ENCODE measurements at regions not wholly inside any gene's neighbourhood (a gene's known extent, or its start where the extent isn't known, plus 50 kb on each side); places are given as distances from the start of the nearest gene placed in this dataset.

DNA sequence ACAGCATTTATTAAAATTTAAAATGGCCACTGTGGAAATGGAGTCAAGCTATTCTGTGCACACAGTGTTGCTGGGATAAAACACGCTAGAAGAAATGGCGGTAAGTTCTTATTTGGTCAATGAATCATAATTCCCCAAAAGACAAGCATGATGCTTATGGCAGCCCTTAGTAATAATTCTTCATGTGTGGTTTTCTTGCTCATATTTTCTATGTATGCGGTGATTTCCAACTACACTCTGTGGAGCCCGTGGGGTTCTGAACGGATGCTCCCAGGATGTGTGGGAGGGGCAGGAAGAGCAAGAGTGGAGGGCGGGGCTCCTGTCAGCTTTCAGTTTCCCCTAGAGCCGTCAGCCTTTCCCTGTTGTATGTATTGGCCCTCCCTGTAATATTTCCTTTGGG is 91.7 kb upstream of the RMDN2 start:
- DNase-seq (ENCODE audit: low spot score) = no peak
- Mint-ChIP-seq H3K4me1 (ENCODE audit: low read depth in 2 of 2) (peaks cover 9 to 22% of the 10 kb centered on the region in 2 donors), H3K27ac (peak overlapping the region in 1 of 2 donors; percentile 66), H3K9me3 (no peaks in the 10 kb centered on the region), H3K4me3 (peak overlapping the region; percentile 72), H3K36me3 (no peaks in the 10 kb centered on the region), H3K27me3 (peaks cover 0 to 3% of the 10 kb centered on the region in 2 donors)
- ATAC-seq = peak in 1 of 2 donors; percentile 87

DNA sequence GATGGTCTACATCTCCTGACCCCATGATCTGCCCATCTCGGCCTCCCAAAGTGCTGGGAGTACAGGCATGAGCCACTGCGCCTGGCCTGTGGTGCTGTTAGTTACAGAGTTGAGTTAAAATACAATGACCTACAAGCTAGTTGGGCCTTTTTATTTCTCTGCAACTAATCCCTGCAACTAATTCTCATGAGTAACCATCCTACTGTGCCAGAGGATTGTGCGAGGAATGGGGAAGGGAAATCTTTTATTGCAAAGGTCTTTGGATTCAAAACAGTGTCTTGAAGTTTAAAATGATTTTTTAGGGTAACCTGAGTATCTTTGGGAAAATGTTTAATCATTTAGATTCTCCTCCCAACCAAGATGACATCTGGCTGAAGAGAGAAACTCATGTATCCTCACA is 88.8 kb upstream of the RMDN2 start:
- peaks cover 5 to 22% of the 10 kb centered on the region in 2 donors for H3K4me1 Mint-ChIP-seq (ENCODE audit: low read depth in 2 of 2)
- no peak for DNase-seq (ENCODE audit: low spot score)
- no peak overlapping the region for H3K4me3 Mint-ChIP-seq
- no peak overlapping the region for H3K27ac Mint-ChIP-seq
- ATAC-seq = no peak
- H3K27me3 Mint-ChIP-seq = peaks cover 1 to 6% of the 10 kb centered on the region in 2 donors
- H3K36me3 Mint-ChIP-seq = no peaks in the 10 kb centered on the region
- no peaks in the 10 kb centered on the region for H3K9me3 Mint-ChIP-seq

DNA sequence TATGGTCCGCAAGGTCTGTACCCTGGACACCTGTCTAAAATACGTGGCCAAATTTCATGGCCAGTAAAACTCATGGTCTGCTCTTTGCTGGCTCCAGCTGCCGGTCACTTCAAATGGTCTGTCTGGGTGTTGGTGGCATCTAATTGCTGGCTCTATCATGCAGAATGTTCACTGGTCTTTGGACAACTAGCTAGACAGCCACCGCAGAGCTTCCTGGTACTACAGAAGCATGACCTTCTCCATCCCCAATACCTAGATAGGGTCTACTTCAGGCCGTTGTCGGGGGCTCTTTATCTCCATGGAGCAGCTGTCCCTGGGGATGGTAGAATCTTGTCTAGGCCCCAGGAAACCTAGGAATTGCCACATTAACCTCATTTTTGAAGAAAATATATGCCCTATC is 88.4 kb upstream of the RMDN2 start:
- H3K4me1 Mint-ChIP-seq (ENCODE audit: low read depth in 2 of 2) = peaks cover 5 to 22% of the 10 kb centered on the region in 2 donors
- ATAC-seq = no peak
- peaks cover 6 to 10% of the 10 kb centered on the region in 2 donors for H3K27me3 Mint-ChIP-seq
- H3K36me3 Mint-ChIP-seq = no peaks in the 10 kb centered on the region
- no peak for DNase-seq (ENCODE audit: low spot score)
- no peak overlapping the region for H3K27ac Mint-ChIP-seq
- H3K4me3 Mint-ChIP-seq = no peak overlapping the region
- H3K9me3 Mint-ChIP-seq = no peaks in the 10 kb centered on the region

GRCh38 chr2:37837628-37838328 is 87.3 kb upstream of the RMDN2 start:
- H3K4me1 Mint-ChIP-seq (ENCODE audit: low read depth in 2 of 2) = peaks cover under 1 to 16% of the 10 kb centered on the region in 2 donors
- H3K27ac Mint-ChIP-seq = no peak overlapping the region
- no peaks in the 10 kb centered on the region for H3K36me3 Mint-ChIP-seq
- DNase-seq (ENCODE audit: low spot score) = no peak
- H3K9me3 Mint-ChIP-seq = no peaks in the 10 kb centered on the region
- no peak for ATAC-seq
- H3K27me3 Mint-ChIP-seq = peaks cover 10 to 17% of the 10 kb centered on the region in 2 donors
- no peak overlapping the region for H3K4me3 Mint-ChIP-seq

DNA sequence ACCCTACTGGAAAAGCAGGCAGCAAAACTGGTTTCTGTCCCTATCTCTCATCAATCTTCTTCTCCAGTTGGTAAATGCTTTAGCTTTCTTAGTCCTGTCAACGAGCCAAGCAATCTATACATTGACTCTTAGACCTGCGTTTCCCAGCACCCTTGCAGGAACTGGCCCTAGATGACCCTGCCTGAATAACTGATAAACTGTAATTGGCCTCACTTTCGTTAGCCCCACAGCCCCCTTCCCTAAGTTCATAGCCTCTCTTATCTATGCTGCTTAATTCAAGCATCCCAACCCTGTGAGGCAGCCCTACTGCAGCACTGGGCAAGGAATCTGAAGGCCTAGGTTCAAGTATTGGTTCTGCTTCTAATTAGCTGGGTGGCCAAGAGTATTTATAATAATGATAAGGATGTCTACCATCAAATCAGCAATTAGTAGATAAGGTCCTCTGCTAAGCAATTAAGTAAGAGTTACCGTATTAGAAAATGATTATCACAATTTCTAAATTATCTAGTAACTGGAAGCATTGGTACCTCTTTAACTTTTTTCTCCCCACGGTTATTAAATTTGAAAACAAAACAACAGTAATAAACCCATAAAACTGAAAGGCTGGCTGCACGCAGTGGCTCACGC is 86.4 kb upstream of the RMDN2 start:
- H3K27ac Mint-ChIP-seq = no peak overlapping the region
- H3K9me3 Mint-ChIP-seq = no peaks in the 10 kb centered on the region
- peaks cover 0 to 9% of the 10 kb centered on the region in 2 donors for H3K4me1 Mint-ChIP-seq (ENCODE audit: low read depth in 2 of 2)
- no peak overlapping the region for H3K4me3 Mint-ChIP-seq
- ATAC-seq (no peak), DNase-seq (ENCODE audit: low spot score) (no peak)
- no peaks in the 10 kb centered on the region for H3K36me3 Mint-ChIP-seq
- H3K27me3 Mint-ChIP-seq = peaks cover 10 to 21% of the 10 kb centered on the region in 2 donors

DNA sequence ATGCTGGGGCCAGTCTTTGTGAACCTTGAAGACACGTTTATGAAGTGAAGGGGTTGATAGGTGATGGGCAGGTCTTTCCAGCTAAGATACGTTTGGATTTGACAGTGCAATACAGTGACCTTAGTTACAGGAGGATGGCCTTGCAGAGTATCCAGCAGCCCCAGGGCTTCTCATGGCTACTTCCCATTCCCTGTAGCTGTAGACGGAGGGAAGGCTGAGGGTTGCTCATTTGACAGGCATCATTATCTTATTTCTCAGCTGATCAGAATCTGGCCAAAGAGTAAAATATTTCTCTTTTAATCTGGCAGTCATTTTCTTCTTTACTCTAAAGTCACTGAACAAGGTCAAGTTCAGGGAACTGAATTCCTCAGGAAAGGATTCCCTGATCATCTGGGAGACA is 85.1 kb upstream of the RMDN2 start:
- ATAC-seq (no peak), DNase-seq (ENCODE audit: low spot score) (no peak)
- H3K27ac Mint-ChIP-seq = no peak overlapping the region
- no peak overlapping the region for H3K4me3 Mint-ChIP-seq
- peaks cover 10 to 21% of the 10 kb centered on the region in 2 donors for H3K27me3 Mint-ChIP-seq
- H3K9me3 Mint-ChIP-seq = no peaks in the 10 kb centered on the region
- no peaks in the 10 kb centered on the region for H3K36me3 Mint-ChIP-seq
- peaks cover 0 to 2% of the 10 kb centered on the region in 2 donors for H3K4me1 Mint-ChIP-seq (ENCODE audit: low read depth in 2 of 2)

GRCh38 chr2:37842732-37843440 is 82.2 kb upstream of the RMDN2 start:
- DNase-seq (ENCODE audit: low spot score) = no peak
- no peaks in the 10 kb centered on the region for H3K4me1 Mint-ChIP-seq (ENCODE audit: low read depth in 2 of 2)
- no peak overlapping the region for H3K27ac Mint-ChIP-seq
- H3K27me3 Mint-ChIP-seq = peaks cover 10 to 22% of the 10 kb centered on the region in 2 donors
- H3K4me3 Mint-ChIP-seq = no peak overlapping the region
- ATAC-seq = no peak
- H3K36me3 Mint-ChIP-seq = no peaks in the 10 kb centered on the region
- H3K9me3 Mint-ChIP-seq = no peaks in the 10 kb centered on the region

GRCh38 chr2:37843556-37843955 is 81.5 kb upstream of the RMDN2 start:
- no peak for DNase-seq (ENCODE audit: low spot score)
- ATAC-seq = no peak
- Mint-ChIP-seq H3K9me3 (no peaks in the 10 kb centered on the region), H3K4me3 (no peak overlapping the region), H3K27me3 (peaks cover 10 to 20% of the 10 kb centered on the region in 2 donors), H3K27ac (no peak overlapping the region), H3K4me1 (ENCODE audit: low read depth in 2 of 2) (no peaks in the 10 kb centered on the region), H3K36me3 (no peaks in the 10 kb centered on the region)

DNA sequence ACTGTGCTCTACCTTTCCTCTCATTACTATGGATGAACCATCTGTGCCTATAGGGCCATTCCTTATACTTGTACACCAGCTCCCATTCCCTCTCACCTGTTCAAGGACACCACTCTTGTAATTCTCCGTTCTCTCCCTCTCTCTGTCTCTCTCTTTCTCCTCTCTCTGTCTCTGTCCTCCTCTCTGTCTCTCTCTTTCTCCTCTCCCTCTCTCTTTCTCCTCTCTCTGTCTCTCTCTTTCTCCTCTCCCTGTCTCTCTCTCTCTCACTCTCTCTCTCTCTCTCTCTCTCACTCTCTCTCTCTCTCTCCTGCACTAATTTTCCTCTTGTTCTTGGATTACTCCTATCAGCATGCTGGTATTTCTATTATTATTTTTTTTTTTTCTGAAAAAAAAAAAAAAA is 78.9 kb upstream of the RMDN2 start:
- Mint-ChIP-seq H3K36me3 (no peaks in the 10 kb centered on the region), H3K4me3 (no peak overlapping the region), H3K4me1 (ENCODE audit: low read depth in 2 of 2) (peaks cover 8 to 13% of the 10 kb centered on the region in 2 donors), H3K27ac (no peak overlapping the region), H3K9me3 (no peaks in the 10 kb centered on the region), H3K27me3 (peaks cover 9 to 17% of the 10 kb centered on the region in 2 donors)
- no peak for ATAC-seq
- DNase-seq (ENCODE audit: low spot score) = no peak

GRCh38 chr2:37847792-37848191 is 77.3 kb upstream of the RMDN2 start:
- Mint-ChIP-seq H3K9me3 (no peaks in the 10 kb centered on the region), H3K4me1 (ENCODE audit: low read depth in 2 of 2) (peaks cover 18 to 24% of the 10 kb centered on the region in 2 donors), H3K27me3 (peaks cover 0 to 7% of the 10 kb centered on the region in 2 donors), H3K4me3 (no peak overlapping the region), H3K27ac (no peak overlapping the region), H3K36me3 (no peaks in the 10 kb centered on the region)
- DNase-seq (ENCODE audit: low spot score) = no peak
- no peak for ATAC-seq

- H3K27ac Mint-ChIP-seq = no peak overlapping the region
- ATAC-seq (no peak), DNase-seq (ENCODE audit: low spot score) (no peak)
- H3K36me3 Mint-ChIP-seq = no peaks in the 10 kb centered on the region
- H3K4me3 Mint-ChIP-seq = no peak overlapping the region
- peaks cover 0 to 4% of the 10 kb centered on the region in 2 donors for H3K27me3 Mint-ChIP-seq
- no peaks in the 10 kb centered on the region for H3K9me3 Mint-ChIP-seq
- H3K4me1 Mint-ChIP-seq (ENCODE audit: low read depth in 2 of 2) = peaks cover 18 to 24% of the 10 kb centered on the region in 2 donors
Observed at GRCh38 chr2:37848451-37848850, 76.6 kb upstream of the RMDN2 start.

- H3K27me3 Mint-ChIP-seq = peaks cover 0 to 3% of the 10 kb centered on the region in 2 donors
- no peak overlapping the region for H3K4me3 Mint-ChIP-seq
- no peaks in the 10 kb centered on the region for H3K9me3 Mint-ChIP-seq
- DNase-seq (ENCODE audit: low spot score) (no peak), ATAC-seq (peak; percentile 32 to 67)
- H3K4me1 Mint-ChIP-seq (ENCODE audit: low read depth in 2 of 2) = peaks cover 18 to 24% of the 10 kb centered on the region in 2 donors
- no peaks in the 10 kb centered on the region for H3K36me3 Mint-ChIP-seq
- H3K27ac Mint-ChIP-seq = no peak overlapping the region
Observed at GRCh38 chr2:37849911-37850310, 75.2 kb upstream of the RMDN2 start.

GRCh38 chr2:37851428-37851827 is 73.7 kb upstream of the RMDN2 start:
- H3K36me3 Mint-ChIP-seq = no peaks in the 10 kb centered on the region
- H3K27ac Mint-ChIP-seq = peak overlapping the region; percentile 66 to 84
- H3K4me3 Mint-ChIP-seq = peak overlapping the region; percentile 41
- ATAC-seq (no peak), DNase-seq (ENCODE audit: low spot score) (no peak)
- H3K27me3 Mint-ChIP-seq = no peaks in the 10 kb centered on the region
- H3K9me3 Mint-ChIP-seq = no peaks in the 10 kb centered on the region
- peaks cover 24% of the 10 kb centered on the region in 2 donors for H3K4me1 Mint-ChIP-seq (ENCODE audit: low read depth in 2 of 2)

All from natural killer cell treated with Interleukin-12 subunit alpha and Interleukin-12 subunit beta and Interleukin-15 and Interleukin-18, amount 100 ng/mL, for 72 hours (primary cell).